ENCODE measurements at regions not wholly inside any gene's neighbourhood (a gene's known extent, or its start where the extent isn't known, plus 50 kb on each side); places are given as distances from the start of the nearest gene placed in this dataset.
"Not testable (repeated sequence)": the region's sequence is repeated elsewhere in the genome, so short reads cannot be mapped to it uniquely, and the experiment has no call there.

DNA sequence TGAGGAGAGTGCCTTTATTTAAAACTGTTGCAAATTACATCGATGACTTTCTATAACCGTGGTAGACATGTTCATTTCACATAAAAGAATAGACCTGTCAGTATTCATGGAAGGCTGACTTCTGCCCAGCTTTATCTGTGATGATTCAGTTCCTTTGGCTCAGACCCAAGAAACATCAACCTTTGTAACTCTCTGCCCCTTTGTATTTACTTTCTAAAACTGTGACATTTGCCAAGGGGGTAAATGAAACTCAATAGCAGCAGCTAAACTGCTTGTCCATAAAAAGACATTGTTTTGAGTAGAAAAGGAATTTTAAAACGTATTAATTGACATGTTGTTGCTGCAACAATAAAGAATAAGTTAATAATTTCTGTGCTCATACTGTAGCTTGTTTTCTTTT lies 137.8 kb upstream of the ANKH start:
- DNase-seq: peak; percentile 83

DNA sequence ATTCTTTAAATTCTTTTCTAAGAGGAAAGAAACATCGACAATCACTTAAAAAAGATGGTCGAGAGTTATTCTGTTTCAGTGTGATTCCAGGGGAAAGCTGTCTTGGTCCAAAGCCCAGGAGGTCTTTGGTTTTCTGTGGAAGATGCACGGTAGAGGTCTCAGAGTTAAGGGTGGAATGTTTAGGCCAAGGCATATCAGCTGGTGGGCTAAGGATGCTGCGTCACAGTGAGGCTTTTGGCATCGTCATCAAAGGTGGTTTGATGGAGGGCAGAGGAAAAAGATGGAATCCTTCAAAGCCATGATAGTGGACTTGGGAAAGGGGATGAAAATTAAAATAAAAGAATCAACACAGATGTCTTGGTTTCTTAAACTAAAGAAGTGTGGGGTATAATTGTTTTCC lies 137.3 kb upstream of the ANKH start:
- no peak for DNase-seq

DNA sequence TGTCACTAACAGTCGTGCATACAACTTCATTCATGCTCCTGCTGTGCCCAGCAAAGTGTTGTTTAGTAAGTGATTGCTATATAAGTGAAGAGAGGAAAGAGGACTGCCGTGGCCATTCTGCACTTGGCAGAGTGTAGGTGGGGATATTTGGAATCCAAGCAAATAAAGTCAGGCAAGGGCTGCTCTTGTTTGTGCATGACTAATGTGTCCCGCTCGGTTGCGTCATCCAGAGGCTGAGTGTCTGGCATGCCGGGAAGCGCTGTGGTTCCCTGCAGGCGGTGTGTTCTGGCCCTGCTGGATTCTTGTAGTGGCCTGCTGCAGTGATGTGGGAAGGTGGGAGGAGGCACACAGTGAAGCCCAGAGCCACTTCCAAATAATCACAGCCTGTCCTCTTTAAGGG lies 136.9 kb upstream of the ANKH start:
- peak; percentile 91 for DNase-seq

DNA sequence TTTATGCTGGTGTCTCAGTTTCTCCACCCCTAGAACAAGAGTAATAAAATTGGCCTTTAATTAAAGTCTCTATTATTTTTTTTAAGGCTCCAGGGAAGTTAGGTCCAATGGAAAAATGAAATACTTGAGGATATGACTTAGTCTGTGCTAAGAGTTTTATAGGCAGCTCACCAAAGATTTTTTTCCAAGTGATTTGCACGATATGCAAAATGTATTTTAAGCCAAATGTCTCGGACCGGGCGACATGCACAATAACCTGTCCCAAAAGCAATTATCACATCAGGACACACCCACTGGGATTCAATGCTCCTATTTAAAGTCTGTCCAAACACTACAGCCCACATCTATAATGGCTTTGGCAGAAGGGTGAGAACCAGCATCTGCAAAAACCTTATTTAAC lies 136.1 kb upstream of the ANKH start:
- DNase-seq: no peak

DNA sequence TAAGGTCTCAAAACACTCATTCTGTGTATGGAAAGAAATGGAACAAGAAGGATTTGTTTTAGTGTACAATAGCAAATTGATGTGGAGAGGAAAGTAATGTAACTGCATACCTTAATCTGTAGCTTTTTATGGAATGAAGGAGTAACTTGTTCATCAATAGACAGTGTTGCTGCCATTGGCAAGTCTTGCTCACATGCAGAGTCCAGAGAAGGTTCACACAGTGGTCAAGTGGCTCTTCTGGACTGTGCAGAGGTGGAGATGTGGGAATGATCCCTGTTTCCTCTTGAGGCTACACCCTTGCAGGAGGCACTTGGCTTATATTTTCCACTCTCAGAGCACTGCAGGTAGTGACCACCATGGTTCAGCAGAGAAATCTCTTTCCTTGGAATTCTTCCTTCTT lies 132.9 kb upstream of the ANKH start:
- peak; percentile 34 for DNase-seq

DNA sequence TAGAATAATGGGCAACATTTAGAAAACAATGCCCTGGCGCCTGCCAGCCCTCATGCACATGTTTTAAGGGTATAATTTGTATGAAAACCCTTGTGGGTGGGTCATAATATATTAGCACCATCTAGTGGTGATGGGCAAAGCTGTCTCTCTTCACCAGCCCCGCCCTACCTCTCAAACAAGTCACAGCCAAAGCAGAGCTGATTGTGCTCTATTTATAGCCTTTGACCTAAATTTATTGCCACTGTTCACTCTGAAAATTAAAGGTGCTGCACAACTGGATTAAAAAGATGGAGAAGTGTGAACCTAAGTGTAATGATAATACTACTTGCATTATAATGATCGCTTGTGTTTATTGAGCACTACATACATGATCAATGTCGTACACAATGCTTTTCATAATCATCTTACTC lies 131.9 kb upstream of the ANKH start:
- peak; percentile 72 for DNase-seq

DNA sequence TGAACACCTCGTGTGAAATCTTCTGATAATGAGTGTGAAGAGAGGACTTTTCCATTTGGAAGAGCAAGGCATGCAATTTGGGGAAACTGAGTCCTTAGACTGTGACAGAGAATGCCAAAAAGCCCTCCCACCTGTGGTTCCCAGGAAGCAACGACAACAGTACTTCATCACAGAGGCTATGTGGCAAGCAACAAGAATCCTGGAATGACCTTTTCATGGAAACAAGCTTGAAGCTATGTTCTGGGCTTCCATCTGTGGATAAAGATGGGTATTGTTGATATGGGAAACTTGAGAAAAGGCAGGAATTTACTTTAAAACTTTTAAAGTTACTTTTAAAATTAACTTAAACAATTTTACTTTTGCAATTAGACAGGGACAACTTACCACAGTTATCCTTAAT lies 131.2 kb upstream of the ANKH start:
- no peak for DNase-seq

DNA sequence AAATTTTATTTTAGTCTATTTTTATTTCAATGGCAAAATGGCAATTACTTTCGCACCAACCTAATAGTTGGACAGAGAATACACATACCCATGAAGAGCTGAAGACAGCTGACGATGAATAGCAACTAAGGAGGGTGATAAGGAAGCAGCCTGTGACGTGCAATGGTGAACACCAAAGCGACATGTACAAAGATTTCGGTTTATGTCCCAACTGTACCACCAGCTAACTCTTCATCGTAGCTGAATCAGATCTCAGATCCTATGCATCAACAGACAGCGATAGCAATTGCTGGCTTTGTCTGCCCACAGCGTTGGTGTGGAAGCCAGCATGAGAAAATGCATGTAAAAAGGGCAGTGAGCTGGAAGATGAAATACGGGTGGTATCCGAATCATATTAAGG lies 130.6 kb upstream of the ANKH start:
- DNase-seq: no peak

DNA sequence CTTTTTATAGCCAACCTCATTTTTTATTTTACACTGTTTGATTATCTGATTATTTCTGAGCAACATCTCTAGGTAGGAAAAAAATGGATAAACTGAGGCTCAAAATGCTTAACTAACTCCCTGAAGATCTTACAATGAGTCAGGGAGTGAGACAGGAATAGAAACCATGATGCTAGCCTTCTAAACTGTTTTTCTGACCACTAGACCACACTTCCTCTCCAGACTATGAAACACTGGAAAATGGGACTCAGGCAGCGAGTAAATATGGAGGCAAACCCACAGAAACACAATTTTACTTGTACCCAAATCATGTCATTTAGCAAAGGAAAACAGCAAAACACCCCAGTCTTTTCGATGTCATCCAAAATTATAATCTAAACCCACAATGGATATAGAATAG lies 129.9 kb upstream of the ANKH start:
- no peak for DNase-seq

DNA sequence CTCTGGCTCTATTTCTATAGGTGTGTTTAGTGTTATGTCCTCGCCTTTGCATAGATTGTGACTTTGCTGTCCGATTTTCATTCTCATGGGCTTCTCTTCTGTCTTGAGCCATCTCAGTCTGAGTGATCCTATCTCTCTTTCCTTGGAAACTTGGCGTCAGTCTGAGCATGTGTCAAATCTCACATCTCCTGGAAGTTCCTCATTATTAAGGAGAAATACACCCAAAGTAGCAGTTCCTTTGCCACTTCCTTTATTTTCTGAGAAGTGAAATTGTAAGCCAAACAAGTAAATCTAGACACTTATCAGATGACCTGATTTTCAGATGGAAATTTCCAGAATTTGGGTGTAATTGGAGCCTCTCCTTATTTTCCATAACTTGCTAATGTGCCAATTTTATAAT lies 126.9 kb upstream of the ANKH start:
- no peak for DNase-seq

DNA sequence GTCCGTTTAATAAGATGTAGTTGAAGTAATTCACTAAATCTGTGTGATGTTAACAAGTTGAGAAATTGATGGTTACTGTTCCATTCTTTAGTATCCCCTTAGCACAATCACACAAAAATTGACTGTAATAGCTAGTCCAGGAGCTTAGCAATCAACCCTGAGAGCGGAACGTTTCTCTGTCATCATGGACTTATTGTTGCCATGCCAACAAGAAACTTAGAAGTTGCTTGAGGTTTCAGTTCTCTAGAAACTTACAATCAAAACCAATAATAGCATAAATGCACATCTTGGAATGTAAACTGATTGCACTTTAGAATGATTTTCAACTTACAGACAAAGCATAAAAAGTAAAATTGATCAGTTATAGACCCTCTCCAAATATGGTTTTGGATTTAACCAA lies 125.4 kb upstream of the ANKH start:
- no peak for DNase-seq

DNA sequence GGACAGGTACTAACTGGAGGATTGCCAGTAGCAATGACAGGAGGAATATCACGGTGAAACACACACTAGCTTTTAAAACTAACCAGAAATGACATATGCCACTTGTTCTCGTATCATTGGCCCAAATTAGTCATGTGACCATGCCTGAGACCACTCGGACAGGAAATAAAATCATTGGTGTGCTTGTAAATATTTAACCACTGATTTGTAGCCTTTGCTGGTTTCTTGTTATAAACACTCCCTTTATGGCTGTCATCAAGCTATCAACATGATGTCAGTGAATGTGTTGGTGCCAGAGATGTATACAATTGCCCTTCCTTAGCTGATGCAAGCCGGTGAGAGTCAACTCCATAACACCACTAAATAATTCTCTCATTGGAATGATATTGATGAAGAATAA lies 123.7 kb upstream of the ANKH start:
- no peak for DNase-seq

DNA sequence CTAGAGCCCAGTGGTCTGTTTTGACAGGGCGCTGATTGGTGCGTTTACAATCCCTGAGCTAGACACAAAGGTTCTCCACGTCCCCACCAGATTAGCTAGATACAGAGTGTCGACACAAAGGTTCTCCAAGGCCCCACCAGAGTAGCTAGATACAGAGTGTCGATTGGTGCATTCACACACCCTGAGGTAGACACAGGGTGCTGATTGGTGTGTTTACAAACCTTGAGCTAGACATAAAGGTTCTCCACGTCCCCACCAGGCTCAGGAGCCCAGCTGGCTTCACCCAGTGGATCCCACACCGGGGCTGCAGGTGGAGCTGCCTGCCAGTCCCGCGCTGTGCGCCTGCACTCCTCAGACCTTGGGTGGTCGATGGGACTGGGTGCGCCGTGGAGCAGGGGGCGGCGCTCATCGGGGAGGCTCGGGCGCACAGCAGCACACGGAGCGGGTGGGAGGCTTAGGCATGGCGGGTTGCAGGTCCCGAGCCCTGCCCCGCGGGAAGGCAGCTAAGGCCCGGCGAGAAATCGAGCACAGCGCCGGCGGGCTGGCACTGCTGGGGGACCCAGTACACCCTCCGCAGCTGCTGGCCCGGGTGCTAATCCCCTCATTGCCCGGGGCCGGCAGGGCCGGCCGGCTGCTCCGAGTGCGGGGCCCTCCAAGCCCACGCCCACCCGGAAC lies 122.0 kb upstream of the ANKH start:
- not testable (repeated sequence) for DNase-seq

DNA sequence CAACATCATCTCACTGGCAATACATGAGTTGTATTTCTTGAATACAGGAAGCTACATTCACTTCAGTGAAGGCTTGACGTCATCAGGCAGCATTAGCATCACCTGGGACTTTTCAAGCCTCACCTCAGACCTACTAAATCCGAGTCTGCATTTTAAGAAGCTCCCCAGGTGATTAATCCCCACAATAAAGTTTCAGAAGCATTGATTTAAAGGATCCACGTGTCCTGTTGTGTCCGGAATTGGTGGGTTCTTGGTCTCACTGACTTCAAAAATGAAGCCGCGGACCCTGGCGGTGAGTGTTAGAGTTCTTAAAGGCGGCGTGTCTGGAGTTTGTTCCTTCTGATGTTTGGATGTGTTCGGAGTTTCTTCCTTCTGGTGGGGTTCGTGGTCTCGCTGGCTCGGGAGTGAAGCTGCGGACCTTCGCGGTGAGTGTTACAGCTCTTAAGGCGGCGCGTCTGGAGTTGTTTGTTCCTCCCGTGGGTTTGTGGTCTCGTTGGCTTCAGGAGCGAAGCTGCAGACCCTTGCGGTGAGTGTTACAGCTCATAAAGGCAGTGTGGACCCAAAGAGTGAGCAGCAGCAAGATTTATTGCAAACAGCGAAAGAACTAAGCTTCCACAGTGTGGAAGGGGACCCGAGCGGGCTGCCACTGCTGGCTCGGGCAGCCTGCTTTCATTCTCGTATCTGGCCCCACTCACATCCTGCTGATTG lies 121.3 kb upstream of the ANKH start:
- DNase-seq: not testable (repeated sequence)

DNA sequence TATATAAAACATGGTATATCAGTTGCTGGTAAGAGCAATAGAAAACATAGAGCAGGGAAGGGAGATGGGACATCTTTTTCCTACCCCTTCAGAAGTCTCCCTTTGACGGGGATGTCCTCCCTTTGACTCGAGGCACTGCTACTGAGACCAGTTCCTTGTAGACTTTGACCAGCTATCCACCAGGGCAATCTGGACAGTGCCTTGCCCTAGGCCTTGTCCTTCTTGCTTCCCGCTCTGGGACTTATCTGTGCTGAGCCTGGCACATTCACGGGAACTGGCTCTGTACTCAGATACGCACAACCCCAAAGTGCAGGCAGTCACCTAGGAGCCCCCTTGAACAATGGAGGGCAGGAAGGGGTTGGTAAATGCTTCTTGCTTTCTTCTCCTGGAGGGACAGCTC lies 116.6 kb upstream of the ANKH start:
- DNase-seq: no peak

DNA sequence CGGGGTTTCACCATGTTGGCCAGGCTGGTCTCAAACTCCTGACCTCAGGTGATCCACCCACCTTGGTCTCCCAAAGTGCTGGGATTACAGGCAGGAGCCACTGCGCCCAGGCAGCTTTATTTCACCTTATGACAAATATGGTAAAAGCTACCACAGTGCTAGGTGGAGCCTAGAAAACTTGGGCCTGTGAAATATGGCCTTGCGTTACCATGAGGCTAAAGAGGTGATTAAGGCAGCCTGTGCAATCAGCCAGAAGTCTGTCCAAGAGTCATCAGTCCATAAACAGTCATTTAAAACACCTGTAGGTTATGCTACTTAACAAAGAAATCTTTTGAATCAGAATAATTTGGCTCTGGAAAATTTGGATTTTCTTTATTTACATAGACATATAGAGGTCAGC lies 114.8 kb upstream of the ANKH start:
- DNase-seq: no peak

DNA sequence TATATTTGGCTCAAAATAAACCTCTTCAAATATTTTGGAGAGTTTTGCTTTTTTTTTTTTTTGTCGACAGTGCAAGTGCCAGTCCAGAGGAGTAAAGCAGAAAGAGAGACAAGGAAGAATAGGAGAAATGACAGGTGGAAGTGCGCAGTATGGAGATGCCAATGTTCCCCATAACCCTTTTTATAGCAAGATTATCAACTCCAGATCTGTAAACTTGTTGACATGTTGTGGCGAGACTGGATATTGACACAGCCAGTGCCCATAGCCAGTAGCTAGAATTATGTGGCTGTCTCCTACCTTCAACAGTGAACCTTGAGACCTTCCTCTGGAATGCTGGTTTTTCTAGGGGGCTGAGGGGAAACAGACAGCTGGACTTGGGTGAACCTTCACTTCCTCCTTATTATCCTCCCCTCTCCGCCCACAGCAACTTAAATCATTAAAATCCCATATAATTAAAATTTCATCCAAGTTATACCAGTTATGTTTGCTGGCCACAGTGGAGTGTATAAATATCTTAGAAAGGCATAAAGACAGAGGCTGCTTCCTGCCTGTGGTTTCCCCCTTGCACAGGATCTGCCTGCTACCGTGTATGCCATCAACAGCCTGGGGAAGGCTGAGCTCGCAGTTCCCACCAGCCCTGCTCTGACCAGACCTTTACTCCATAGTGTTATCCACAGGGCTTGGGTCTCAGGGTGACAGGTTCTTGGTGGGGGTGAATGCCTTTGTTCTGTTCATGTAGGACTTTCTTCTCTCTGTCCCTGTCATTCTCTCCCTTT lies 112.3 kb upstream of the ANKH start:
- DNase-seq: no peak

DNA sequence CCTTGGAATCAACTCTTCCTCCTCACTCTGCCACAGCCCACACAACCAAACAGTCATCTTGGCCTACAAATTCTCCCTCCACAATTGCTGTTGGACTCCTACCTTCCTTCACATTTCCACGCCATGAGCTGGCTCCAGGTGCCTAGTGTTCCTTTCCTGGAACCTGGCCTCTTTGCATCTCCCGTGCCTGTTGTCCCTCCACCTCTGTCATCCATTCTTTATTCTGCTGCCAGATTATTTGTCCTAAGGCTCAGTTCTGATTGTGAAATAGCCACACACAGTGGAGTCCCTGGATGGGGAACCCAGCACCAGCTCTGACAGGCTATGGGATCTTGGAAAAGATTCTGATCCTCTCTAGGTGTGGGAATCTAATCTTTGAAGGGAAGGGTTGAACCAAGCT lies 109.1 kb upstream of the ANKH start:
- DNase-seq: no peak

DNA sequence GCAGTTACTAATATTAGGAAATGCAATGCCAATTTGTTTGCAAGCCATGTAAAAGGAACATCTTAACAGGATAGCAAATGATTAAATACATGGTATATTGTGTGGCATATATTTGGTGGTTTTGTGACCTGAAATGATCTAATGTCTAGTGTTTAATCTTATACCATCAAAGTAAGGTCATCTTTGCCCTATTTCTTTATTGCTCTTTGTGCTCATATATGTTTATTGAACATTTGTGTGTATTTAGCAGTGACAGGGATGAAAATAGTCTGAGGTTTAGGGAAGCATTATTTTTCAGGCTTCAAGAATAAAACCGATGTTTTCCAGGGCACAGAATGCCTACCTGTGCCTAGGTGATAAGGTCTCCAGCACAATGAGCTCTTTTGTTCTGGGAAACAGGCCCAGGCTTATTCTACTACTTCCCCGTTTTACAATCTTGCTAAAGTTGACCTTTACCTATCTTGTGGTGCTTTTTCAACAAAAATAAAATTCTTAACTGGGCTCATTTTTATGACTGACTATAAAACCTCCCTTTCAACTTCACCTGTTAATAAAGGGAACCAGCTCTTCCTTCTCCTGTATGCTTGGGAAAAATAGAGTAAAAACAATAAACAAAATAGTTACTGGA lies 105.6 kb upstream of the ANKH start:
- DNase-seq: no peak

DNA sequence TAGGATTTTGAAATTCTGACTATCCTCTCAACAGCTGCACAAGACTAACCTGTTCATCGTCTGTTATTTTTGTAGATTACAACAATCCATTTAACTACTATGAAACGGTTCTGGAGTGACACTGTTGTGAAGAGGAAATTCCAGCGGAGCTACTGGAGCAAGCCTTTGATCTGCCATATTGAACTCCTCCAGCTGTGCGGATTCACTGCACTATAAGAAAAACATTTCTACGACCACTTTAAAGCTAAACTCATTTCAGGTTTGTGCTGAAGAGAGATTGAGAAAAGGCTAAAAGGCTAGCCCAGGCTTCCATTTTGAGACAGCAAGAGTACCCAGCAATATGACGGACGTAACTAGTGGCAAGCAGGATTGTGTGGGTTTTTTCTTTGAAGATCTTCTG lies 104.9 kb upstream of the ANKH start:
- DNase-seq: no peak

DNA sequence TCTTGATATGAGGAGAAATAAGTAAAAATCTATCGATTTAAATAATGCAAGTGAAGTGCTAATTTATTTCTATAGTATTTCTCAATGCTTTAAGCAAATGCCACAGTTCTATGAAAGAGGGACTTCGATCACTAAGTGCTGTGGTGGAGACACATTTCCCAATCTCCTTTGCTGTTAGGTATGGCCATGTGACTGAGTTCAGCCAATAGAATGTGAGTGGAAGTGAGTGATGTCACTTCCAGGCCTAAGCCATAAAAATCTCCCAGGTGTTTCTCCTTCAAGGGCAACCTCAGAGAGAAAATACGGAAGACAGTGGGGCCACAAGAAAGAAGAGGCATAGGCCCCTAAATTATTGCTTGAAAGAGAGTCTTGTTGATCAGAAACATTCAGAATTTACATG lies 100.3 kb upstream of the ANKH start:
- no peak for DNase-seq

DNA sequence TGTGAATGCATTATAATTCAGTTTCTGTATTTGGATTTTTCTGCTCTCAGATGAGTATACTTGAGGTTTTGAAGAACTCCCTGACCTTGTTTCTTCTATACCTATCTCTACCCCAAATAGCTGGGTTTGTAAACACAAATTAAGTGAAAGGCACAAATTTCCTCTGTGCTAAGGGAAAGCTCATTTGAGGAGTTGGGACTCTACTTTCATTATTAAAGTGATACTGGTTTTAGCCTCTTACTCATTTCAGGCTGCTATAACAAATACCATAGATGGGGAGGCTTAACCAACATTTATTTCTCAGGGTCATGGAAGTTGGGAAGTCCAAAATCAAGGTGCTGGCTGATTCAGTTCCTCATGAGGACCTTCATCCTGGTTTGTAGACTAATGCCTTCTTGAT lies 97.2 kb upstream of the ANKH start:
- DNase-seq: no peak

DNA sequence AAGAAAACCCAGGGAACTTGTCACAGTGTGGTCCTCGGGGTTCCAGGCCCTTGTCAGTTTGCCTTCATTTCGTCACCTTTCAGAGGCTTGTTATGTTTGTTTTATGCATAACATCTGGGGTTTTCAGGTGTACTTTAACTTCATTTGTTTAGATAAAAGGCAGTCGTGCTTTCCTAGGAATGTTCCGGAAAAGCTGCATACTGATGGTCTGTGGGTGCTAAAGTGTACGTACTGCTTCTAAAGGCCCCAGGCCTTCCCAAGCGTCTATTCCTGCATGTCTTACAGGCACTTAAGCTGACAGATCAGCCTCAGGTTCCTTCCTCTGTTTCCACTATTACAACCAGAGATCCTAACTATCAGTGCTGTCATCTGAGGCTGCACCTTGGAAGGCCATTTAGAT lies 95.6 kb upstream of the ANKH start:
- DNase-seq: no peak

DNA sequence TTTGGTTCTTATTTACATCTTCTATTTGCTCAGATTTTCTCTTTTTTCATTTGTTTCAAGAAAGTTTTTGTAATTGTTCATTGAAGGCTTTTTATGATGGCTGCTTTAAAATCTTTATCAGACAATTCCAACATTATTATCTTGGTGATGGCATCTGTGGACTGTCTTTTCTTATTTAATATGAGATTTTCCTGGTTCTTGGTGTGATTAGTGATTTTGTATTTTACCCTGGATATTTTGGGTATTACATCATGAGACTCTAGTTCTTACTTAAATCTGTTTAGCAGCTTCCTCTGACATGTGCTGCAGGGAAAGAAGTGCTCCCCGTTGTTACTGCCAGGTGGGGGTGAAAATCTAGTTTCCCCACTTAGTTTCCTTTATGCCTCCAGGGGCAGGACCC lies 94.2 kb upstream of the ANKH start:
- no peak for DNase-seq

Data from NCI-H2029 (cell line).